Natural killer cell treated with Interleukin-12 subunit alpha and Interleukin-12 subunit beta and Interleukin-15 and Interleukin-18, amount 100 ng/mL, for 72 hours (primary cell): ENCODE measurements at regions not wholly inside any gene's neighbourhood (a gene's known extent, or its start where the extent isn't known, plus 50 kb on each side); places are given as distances from the start of the nearest gene placed in this dataset.

ENCODE experiments used
- ATAC-seq, 2 donors: fragments of 150-1000 bp; cut with Tn5 transposase in 1 of 2; sonication (Bioruptor Pico), chemical (Tn5 transposase) in 1 of 2; 2 replicates each; pipeline ENCODE4 v1.10.0; 2021
- DNase-seq: peaks from one replicate; pipeline ENCODE4 v3.0.0; 2022; ENCODE audit warnings: low spot score
- H3K27ac Mint-ChIP-seq, 2 donors: 1 replicate in 1 of 2; 2 replicates in 1 of 2; pipeline ENCODE4 v1.8.0; 2022; ENCODE audit warnings: mixed read lengths in 2 of 2, mild to moderate bottlenecking in 1 of 2, moderate library complexity in 1 of 2
- H3K27me3 Mint-ChIP-seq, 2 donors: 1 replicate in 1 of 2; 2 replicates in 1 of 2; pipeline ENCODE4 v1.8.0; 2022; ENCODE audit warnings: mixed read lengths in 2 of 2
- H3K36me3 Mint-ChIP-seq: one replicate; pipeline ENCODE4 v1.8.0; 2022; ENCODE audit warnings: mixed read lengths
- H3K4me1 Mint-ChIP-seq, 2 donors: 1 replicate in 1 of 2; 2 replicates in 1 of 2; pipeline ENCODE4 v1.8.0; 2022; ENCODE audit warnings: low read depth in 2 of 2, mixed read lengths in 2 of 2, mild to moderate bottlenecking in 1 of 2
- H3K4me3 Mint-ChIP-seq: one replicate; pipeline ENCODE4 v1.8.0; 2022; ENCODE audit warnings: mixed read lengths
- H3K9me3 Mint-ChIP-seq: 2 replicates; pipeline ENCODE4 v1.8.0; 2022; ENCODE audit warnings: mixed read lengths

GRCh38 chr20:48425321-48425720, 402.5 kb downstream of the PREX1 start:
- Mint-ChIP-seq H3K27me3 (peaks cover 16 to 17% of the 10 kb centered on the region in 2 donors), H3K36me3 (no peaks in the 10 kb centered on the region), H3K9me3 (no peaks in the 10 kb centered on the region), H3K4me1 (no peaks in the 10 kb centered on the region), H3K4me3 (no peak overlapping the region), H3K27ac (no peak overlapping the region)
- ATAC-seq (no peak), DNase-seq (no peak)

- no peak overlapping the region for H3K4me3 Mint-ChIP-seq
- no peaks in the 10 kb centered on the region for H3K9me3 Mint-ChIP-seq
- H3K36me3 Mint-ChIP-seq: no peaks in the 10 kb centered on the region
- no peaks in the 10 kb centered on the region for H3K4me1 Mint-ChIP-seq
- DNase-seq (no peak), ATAC-seq (no peak)
- H3K27me3 Mint-ChIP-seq: peaks cover 14 to 19% of the 10 kb centered on the region in 2 donors
- no peak overlapping the region for H3K27ac Mint-ChIP-seq
Observed at GRCh38 chr20:48422242-48422960, 405.4 kb downstream of the PREX1 start.

GRCh38 chr20:48421547-48421946, 406.3 kb downstream of the PREX1 start:
- DNase-seq: no peak
- Mint-ChIP-seq H3K4me3 (no peak overlapping the region), H3K9me3 (no peaks in the 10 kb centered on the region), H3K27ac (no peak overlapping the region), H3K36me3 (no peaks in the 10 kb centered on the region), H3K4me1 (no peaks in the 10 kb centered on the region), H3K27me3 (peaks cover 21 to 23% of the 10 kb centered on the region in 2 donors)
- no peak for ATAC-seq

- H3K4me3 Mint-ChIP-seq: no peak overlapping the region
- H3K9me3 Mint-ChIP-seq: no peaks in the 10 kb centered on the region
- H3K27ac Mint-ChIP-seq: no peak overlapping the region
- no peak for DNase-seq
- H3K27me3 Mint-ChIP-seq: peaks cover 19% of the 10 kb centered on the region in 2 donors
- no peaks in the 10 kb centered on the region for H3K36me3 Mint-ChIP-seq
- no peak for ATAC-seq
- no peaks in the 10 kb centered on the region for H3K4me1 Mint-ChIP-seq
Observed at GRCh38 chr20:48420176-48420575, 407.6 kb downstream of the PREX1 start.

- DNase-seq (no peak), ATAC-seq (no peak)
- no peak overlapping the region for H3K27ac Mint-ChIP-seq
- no peaks in the 10 kb centered on the region for H3K9me3 Mint-ChIP-seq
- peaks cover 15 to 21% of the 10 kb centered on the region in 2 donors for H3K27me3 Mint-ChIP-seq
- no peak overlapping the region for H3K4me3 Mint-ChIP-seq
- no peaks in the 10 kb centered on the region for H3K4me1 Mint-ChIP-seq
- no peaks in the 10 kb centered on the region for H3K36me3 Mint-ChIP-seq
Observed at GRCh38 chr20:48419173-48419572, 408.6 kb downstream of the PREX1 start.

GRCh38 chr20:48416002-48416401, 411.8 kb downstream of the PREX1 start:
- Mint-ChIP-seq H3K27ac (no peak overlapping the region), H3K4me3 (no peak overlapping the region), H3K4me1 (no peaks in the 10 kb centered on the region), H3K9me3 (no peaks in the 10 kb centered on the region), H3K36me3 (no peaks in the 10 kb centered on the region), H3K27me3 (peaks cover 21 to 36% of the 10 kb centered on the region in 2 donors)
- DNase-seq (no peak), ATAC-seq (peak in 1 of 2 donors; percentile 29)

GRCh38 chr20:48414786-48415185, 413.0 kb downstream of the PREX1 start:
- DNase-seq (no peak), ATAC-seq (no peak)
- no peaks in the 10 kb centered on the region for H3K4me1 Mint-ChIP-seq
- H3K9me3 Mint-ChIP-seq: no peaks in the 10 kb centered on the region
- H3K36me3 Mint-ChIP-seq: no peaks in the 10 kb centered on the region
- H3K4me3 Mint-ChIP-seq: no peak overlapping the region
- peaks cover 23 to 48% of the 10 kb centered on the region in 2 donors for H3K27me3 Mint-ChIP-seq
- H3K27ac Mint-ChIP-seq: no peak overlapping the region

- H3K9me3 Mint-ChIP-seq: no peaks in the 10 kb centered on the region
- no peaks in the 10 kb centered on the region for H3K36me3 Mint-ChIP-seq
- no peak for ATAC-seq
Observed at GRCh38 chr20:48411919-48412522, 415.8 kb downstream of the PREX1 start.

GRCh38 chr20:48411245-48411644, 416.6 kb downstream of the PREX1 start:
- Mint-ChIP-seq H3K27me3 (peaks cover 27 to 51% of the 10 kb centered on the region in 2 donors), H3K27ac (no peak overlapping the region), H3K36me3 (no peaks in the 10 kb centered on the region), H3K4me1 (no peaks in the 10 kb centered on the region), H3K9me3 (no peaks in the 10 kb centered on the region), H3K4me3 (no peak overlapping the region)
- DNase-seq: no peak
- no peak for ATAC-seq

More at GRCh38 chr20:48411919-48412522, 415.8 kb downstream of the PREX1 start:
- Mint-ChIP-seq H3K4me3 (no peak overlapping the region), H3K4me1 (no peaks in the 10 kb centered on the region), H3K27ac (no peak overlapping the region), H3K27me3 (peaks cover 31 to 57% of the 10 kb centered on the region in 2 donors)
- DNase-seq: no peak

- H3K9me3 Mint-ChIP-seq: no peaks in the 10 kb centered on the region
- no peaks in the 10 kb centered on the region for H3K4me1 Mint-ChIP-seq
- peaks cover 28 to 42% of the 10 kb centered on the region in 2 donors for H3K27me3 Mint-ChIP-seq
- no peak for ATAC-seq
- no peak for DNase-seq
- no peak overlapping the region for H3K27ac Mint-ChIP-seq
- no peaks in the 10 kb centered on the region for H3K36me3 Mint-ChIP-seq
- no peak overlapping the region for H3K4me3 Mint-ChIP-seq
Observed at GRCh38 chr20:48409055-48409615, 418.7 kb downstream of the PREX1 start.

GRCh38 chr20:48407710-48408109, 420.1 kb downstream of the PREX1 start:
- Mint-ChIP-seq H3K4me1 (no peaks in the 10 kb centered on the region), H3K4me3 (no peak overlapping the region), H3K27me3 (peaks cover 25 to 40% of the 10 kb centered on the region in 2 donors), H3K36me3 (no peaks in the 10 kb centered on the region), H3K27ac (no peak overlapping the region), H3K9me3 (no peaks in the 10 kb centered on the region)
- ATAC-seq (no peak), DNase-seq (no peak)

- ATAC-seq: no peak
Observed at GRCh38 chr20:48406912-48407340, 420.9 kb downstream of the PREX1 start.

GRCh38 chr20:48406498-48406897, 421.3 kb downstream of the PREX1 start:
- no peaks in the 10 kb centered on the region for H3K9me3 Mint-ChIP-seq
- no peak overlapping the region for H3K4me3 Mint-ChIP-seq
- no peaks in the 10 kb centered on the region for H3K36me3 Mint-ChIP-seq
- H3K27me3 Mint-ChIP-seq: peaks cover 25 to 36% of the 10 kb centered on the region in 2 donors
- H3K27ac Mint-ChIP-seq: no peak overlapping the region
- H3K4me1 Mint-ChIP-seq: no peaks in the 10 kb centered on the region
- DNase-seq (no peak), ATAC-seq (no peak)

More at GRCh38 chr20:48406912-48407340, 420.9 kb downstream of the PREX1 start:
- Mint-ChIP-seq H3K27ac (no peak overlapping the region), H3K27me3 (peaks cover 22 to 36% of the 10 kb centered on the region in 2 donors), H3K4me3 (no peak overlapping the region), H3K9me3 (no peaks in the 10 kb centered on the region), H3K36me3 (no peaks in the 10 kb centered on the region), H3K4me1 (no peaks in the 10 kb centered on the region)
- DNase-seq: no peak

GRCh38 chr20:48405909-48406308, 421.9 kb downstream of the PREX1 start:
- DNase-seq (no peak), ATAC-seq (no peak)
- H3K36me3 Mint-ChIP-seq: no peaks in the 10 kb centered on the region
- peaks cover 25 to 33% of the 10 kb centered on the region in 2 donors for H3K27me3 Mint-ChIP-seq
- H3K9me3 Mint-ChIP-seq: no peaks in the 10 kb centered on the region
- H3K27ac Mint-ChIP-seq: no peak overlapping the region
- no peak overlapping the region for H3K4me3 Mint-ChIP-seq
- H3K4me1 Mint-ChIP-seq: no peaks in the 10 kb centered on the region
